ENCODE measurements at regions not wholly inside any gene's neighbourhood (a gene's known extent, or its start where the extent isn't known, plus 50 kb on each side); places are given as distances from the start of the nearest gene placed in this dataset.
A peak's percentile ranks its signal among the peaks of the same experiment; 100 is the strongest.

DNA sequence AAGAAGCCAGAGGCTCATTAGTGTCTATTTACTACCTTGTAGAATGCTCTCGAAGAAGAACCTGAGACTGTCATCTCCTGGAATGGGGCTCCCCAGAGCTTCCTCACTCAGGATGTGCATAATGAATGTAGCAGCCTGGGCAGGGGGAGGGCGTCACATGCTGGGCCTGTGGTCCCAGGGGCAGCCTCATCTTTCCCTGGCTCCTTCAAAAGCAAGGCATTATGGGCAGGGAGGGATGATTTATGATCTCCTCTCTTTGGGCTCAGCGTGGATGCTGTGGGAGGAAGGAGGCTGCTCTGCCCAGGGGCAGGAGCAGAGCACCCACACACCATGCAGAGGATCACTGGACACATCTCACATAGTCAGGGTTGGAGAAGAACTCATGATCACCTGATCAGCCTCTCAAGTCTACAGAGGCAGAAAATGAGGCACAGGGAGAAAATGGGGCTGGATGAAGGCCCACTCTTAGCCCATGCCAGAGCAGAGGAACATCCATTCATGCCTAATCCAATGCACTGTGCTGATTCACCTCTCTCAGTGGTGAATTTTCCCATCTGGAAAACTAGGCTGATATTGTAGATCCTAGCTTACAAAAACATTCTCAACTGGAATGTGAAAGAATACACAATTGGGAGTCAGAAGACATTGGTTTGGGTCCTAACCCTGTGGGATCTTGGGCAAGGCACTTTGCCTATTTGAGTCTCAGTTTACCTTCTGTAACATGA lies 173.7 kb downstream of the CARTPT start:
- Histone ChIP-seq H3K36me3 (no peaks in the 10 kb centered on the region), H3K9me3 (no peaks in the 10 kb centered on the region), H3K27ac (peak overlapping the region; percentile 58 to 89), H3K4me1 (peaks cover 0 to 8% of the 10 kb centered on the region in 2 donors), H3K27me3 (no peaks in the 10 kb centered on the region), H3K4me3 (no peak overlapping the region)
- TF ChIP-seq, protein P1, sequence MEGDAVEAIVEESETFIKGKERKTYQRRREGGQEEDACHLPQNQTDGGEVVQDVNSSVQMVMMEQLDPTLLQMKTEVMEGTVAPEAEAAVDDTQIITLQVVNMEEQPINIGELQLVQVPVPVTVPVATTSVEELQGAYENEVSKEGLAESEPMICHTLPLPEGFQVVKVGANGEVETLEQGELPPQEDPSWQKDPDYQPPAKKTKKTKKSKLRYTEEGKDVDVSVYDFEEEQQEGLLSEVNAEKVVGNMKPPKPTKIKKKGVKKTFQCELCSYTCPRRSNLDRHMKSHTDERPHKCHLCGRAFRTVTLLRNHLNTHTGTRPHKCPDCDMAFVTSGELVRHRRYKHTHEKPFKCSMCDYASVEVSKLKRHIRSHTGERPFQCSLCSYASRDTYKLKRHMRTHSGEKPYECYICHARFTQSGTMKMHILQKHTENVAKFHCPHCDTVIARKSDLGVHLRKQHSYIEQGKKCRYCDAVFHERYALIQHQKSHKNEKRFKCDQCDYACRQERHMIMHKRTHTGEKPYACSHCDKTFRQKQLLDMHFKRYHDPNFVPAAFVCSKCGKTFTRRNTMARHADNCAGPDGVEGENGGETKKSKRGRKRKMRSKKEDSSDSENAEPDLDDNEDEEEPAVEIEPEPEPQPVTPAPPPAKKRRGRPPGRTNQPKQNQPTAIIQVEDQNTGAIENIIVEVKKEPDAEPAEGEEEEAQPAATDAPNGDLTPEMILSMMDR (IDR thresholded peaks at IDR 0.05), result no peak
- no peak for DNase-seq (ENCODE audit: low spot score)

DNA sequence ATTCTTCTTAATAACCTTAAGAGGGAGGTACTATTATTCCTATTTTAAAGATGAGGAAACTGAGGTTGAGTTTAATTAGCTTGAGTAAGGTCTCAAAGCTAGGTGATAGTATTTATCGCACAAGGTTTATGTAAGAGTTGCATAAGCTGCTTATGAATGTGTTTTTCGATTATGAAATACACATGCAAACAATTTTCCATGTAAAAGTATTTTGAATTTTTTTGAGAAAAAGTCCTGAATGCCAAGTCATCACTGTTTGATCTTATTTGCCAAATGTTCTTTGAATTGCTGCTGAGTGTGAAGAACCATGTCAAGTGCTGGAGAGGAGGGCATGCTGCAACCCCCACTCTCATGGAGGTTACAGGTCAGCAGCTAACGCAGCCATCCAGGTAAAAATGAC lies 174.4 kb downstream of the CARTPT start:
- no peak for DNase-seq (ENCODE audit: low spot score)
- TF ChIP-seq, protein P1 (IDR thresholded peaks at IDR 0.05), result no peak
- H3K27ac ChIP-seq, result peak overlapping the region; percentile 58 to 89
- no peaks in the 10 kb centered on the region for H3K36me3 ChIP-seq
- no peaks in the 10 kb centered on the region for H3K9me3 ChIP-seq
- no peak overlapping the region for H3K4me3 ChIP-seq
- peaks cover 0 to 8% of the 10 kb centered on the region in 2 donors for H3K4me1 ChIP-seq
- H3K27me3 ChIP-seq, result no peaks in the 10 kb centered on the region

DNA sequence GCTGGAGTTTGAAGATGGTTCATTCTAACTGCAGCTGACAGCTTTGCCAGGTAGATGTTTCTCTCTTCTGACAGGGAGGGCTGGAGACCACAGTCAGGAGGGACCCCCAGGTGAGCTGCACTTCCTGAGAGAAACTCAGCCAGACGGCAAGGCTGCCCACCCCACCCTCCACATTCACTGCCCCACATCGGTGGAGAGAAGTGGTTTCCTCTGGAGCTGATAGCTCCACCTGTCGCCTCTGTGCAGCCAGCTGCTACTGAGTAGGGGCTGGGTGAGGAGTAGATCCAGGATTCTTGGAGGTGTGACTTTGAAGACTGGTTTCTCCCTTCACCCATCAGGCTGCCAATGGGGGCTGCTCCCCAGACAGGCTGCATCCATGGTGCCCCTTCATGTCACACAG lies 175.0 kb downstream of the CARTPT start:
- H3K27ac ChIP-seq, result peak overlapping the region in 1 of 2 donors; percentile 89
- no peak for DNase-seq (ENCODE audit: low spot score)
- peaks cover 0 to 8% of the 10 kb centered on the region in 2 donors for H3K4me1 ChIP-seq
- H3K9me3 ChIP-seq, result no peaks in the 10 kb centered on the region
- TF ChIP-seq, protein P1 (IDR thresholded peaks at IDR 0.05), result no peak
- no peaks in the 10 kb centered on the region for H3K36me3 ChIP-seq
- H3K27me3 ChIP-seq, result no peaks in the 10 kb centered on the region
- H3K4me3 ChIP-seq, result no peak overlapping the region

DNA sequence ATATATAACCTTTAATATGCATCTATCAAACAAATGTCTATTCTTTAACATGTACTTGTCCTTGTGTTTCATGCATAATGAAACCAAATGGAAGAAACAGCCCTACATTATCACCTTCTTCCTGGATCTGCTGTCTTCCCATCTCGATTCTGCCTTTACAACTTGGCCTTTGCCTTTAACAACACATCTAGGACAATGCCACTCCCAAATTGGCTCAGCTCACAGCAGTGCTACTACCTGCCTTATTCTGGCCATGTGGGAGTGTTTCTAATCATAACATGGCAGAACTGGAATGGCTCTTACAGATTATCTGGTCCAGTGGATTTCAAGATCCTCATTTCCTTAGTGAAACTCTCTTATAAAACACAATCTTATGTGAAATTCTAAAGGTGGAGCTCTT lies 176.5 kb downstream of the CARTPT start:
- no peak for DNase-seq (ENCODE audit: low spot score)
- H3K4me3 ChIP-seq, result no peak overlapping the region
- no peak overlapping the region for H3K27ac ChIP-seq
- no peaks in the 10 kb centered on the region for H3K36me3 ChIP-seq
- TF ChIP-seq, protein P1 (IDR thresholded peaks at IDR 0.05), result no peak
- no peaks in the 10 kb centered on the region for H3K27me3 ChIP-seq
- H3K4me1 ChIP-seq, result peaks cover 0 to 8% of the 10 kb centered on the region in 2 donors
- H3K9me3 ChIP-seq, result no peaks in the 10 kb centered on the region

DNA sequence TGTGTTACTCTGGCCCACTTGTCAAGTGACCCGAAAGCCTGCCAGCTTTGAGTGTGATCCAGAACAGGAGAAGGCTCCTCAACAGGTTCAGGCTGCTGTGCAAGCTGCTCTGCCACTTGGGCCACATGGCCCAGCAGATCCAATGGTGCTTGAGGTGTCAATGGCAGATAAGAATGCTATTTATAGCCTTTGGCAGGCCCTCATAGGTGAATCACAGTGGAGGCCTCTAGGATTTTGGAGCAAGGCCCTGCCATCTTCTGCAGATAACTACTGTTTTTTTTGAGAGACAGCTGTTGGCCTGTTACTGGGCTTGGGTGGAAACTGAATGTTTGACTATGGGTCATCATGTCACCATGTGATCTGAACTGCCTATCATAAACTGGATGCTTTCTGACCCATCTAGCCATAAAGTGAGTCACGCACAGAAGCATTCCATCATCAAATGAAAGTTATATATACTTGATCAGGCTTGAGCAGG lies 180.8 kb downstream of the CARTPT start:
- TF ChIP-seq, protein P1 (IDR thresholded peaks at IDR 0.05), result no peak
- Histone ChIP-seq H3K27ac (peak overlapping the region; percentile 16 to 56), H3K9me3 (no peaks in the 10 kb centered on the region), H3K27me3 (no peaks in the 10 kb centered on the region), H3K4me3 (no peak overlapping the region), H3K36me3 (no peaks in the 10 kb centered on the region), H3K4me1 (no peaks in the 10 kb centered on the region)
- no peak for DNase-seq (ENCODE audit: low spot score)

DNA sequence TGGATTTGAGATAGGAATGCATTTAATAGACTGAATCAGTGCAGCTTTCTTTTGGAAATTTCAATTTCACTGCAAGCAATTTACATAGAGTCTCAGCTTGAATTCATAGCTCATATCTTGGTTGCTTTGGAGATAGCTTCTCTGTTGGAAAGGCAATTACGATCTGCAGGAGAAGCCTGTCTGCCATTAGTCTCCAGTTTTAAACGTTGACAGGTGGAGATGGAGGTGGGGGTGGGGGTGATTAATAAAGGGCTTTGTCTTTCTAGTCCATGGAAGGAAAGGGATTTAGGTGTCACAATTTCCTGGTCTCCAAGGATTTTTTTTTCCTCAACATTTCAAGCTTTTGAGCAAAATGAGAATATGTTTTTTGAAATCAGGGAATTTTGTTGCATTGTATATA lies 184.7 kb downstream of the CARTPT start:
- DNase-seq (ENCODE audit: low spot score), result no peak
- Histone ChIP-seq H3K27me3 (no peaks in the 10 kb centered on the region), H3K9me3 (no peaks in the 10 kb centered on the region), H3K27ac (no peak overlapping the region), H3K4me1 (peaks cover 0 to 9% of the 10 kb centered on the region in 2 donors), H3K36me3 (no peaks in the 10 kb centered on the region), H3K4me3 (no peak overlapping the region)
- TF ChIP-seq, protein P1 (IDR thresholded peaks at IDR 0.05), result no peak

Measured in right atrium auricular region (tissue), 2 donors.